ENCODE measurements at regions not wholly inside any gene's neighbourhood (a gene's known extent, or its start where the extent isn't known, plus 50 kb on each side); places are given as distances from the start of the nearest gene placed in this dataset.

DNA sequence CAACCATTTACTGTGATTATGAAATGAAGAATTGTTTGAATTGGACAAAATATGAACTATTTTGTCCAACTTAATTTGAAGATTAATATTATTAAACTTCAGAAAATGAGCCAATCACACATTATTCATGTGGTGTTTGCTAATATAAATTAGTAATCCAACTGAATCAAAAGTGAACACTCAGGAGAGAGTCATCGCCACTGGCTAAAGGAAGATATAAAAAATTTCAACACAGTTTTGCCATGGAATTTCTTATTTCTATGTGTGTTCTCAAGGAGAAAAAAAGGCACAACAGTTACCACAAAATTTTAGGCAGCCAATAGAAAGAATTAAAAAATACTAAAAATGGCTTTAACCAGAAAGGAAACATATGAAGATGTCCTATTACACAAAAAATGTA, 2683.8 kb downstream of the PCDH9 start:
- TF ChIP-seq, protein P1, sequence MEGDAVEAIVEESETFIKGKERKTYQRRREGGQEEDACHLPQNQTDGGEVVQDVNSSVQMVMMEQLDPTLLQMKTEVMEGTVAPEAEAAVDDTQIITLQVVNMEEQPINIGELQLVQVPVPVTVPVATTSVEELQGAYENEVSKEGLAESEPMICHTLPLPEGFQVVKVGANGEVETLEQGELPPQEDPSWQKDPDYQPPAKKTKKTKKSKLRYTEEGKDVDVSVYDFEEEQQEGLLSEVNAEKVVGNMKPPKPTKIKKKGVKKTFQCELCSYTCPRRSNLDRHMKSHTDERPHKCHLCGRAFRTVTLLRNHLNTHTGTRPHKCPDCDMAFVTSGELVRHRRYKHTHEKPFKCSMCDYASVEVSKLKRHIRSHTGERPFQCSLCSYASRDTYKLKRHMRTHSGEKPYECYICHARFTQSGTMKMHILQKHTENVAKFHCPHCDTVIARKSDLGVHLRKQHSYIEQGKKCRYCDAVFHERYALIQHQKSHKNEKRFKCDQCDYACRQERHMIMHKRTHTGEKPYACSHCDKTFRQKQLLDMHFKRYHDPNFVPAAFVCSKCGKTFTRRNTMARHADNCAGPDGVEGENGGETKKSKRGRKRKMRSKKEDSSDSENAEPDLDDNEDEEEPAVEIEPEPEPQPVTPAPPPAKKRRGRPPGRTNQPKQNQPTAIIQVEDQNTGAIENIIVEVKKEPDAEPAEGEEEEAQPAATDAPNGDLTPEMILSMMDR (IDR thresholded peaks at IDR 0.05; ENCODE audit: low read depth, low read length), result no peak
- TF ChIP-seq EZH2phosphoT487 (IDR thresholded peaks at IDR 0.05; ENCODE audit: low read depth), result no peak
